HG02623 (cell line): ENCODE measurements at regions not wholly inside any gene's neighbourhood (a gene's known extent, or its start where the extent isn't known, plus 50 kb on each side); places are given as distances from the start of the nearest gene placed in this dataset.

Experiments used
- ATAC-seq: cut with Tn5 transposase; IDR thresholded peaks from one replicate; pipeline ENCODE4 v1.9.1; 2021; ENCODE audit warnings: moderate library complexity; ENCODE audit not compliant: unreplicated experiment

DNA sequence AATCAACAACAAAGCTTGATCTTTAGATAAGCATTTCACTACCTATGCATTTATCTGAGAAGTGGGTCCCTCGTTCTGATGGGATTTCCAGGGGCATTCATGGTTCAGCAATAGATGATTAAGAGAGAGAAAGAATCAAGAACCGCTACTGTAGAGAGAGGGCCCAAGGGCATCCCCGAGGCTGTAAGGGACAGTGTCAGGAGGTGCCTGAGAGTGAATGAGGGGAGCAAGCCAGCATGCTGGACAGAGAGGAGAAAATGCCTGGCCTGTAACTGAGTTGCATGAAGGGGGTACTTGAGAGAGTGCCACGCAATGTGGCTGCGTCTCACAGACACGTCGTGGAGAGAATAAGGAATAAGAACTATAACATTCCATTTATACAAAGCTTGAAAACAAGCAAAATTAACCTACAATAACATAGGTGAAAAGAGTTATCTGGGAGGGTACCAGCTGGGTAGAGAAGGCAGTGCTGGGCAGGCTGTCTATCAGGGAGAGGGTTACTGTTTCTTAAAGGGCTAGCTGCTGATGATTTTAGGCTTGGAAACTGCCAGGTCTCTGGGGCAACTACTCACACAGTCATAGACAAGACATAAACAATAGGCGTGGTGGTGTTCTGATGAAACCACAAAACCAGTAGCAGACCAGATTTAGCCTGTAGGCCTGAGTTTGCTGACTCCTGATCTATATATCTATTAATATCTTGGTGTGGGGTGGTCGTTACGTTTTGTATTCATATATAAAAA lies 374.6 kb upstream of the CFAP20DC start:
- no peak for ATAC-seq

DNA sequence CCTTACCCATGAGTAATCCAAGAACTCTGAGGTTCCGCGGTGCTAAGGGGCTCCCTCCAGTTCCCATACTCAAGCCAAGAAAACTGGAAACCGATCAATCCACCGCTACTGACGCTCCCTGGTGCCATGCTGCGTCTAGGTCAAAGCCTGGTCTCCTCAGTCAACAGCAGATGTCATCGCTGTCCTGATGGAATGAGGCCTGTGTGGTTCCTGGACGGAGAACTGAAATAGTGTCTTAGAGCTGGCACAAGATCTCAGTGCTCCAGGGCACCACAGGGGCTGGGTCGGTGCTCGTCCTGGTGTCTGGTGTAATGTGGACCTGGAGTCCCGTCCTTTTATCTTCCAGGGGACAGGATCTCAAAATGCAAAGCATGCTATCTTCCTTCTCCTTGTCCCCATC lies 373.9 kb upstream of the CFAP20DC start:
- no peak for ATAC-seq

DNA sequence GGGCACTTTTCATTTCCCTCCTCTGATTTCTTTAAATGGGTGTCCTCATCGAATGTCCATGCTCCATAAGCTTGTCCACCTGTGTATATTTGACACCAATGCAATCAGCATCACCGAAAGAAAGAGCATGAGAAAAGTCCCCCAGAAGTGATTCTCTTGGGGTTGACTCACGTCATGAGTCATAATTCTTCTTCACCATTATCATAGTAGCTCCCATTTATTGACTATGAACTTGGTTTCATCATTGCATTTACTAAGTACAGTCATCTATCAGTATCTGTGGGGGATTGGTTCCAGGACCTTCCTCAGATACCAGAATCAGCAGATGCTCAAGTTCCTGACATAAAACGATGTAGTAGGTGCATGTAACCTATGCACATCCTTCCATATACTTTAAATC lies 372.5 kb upstream of the CFAP20DC start:
- ATAC-seq: no peak

DNA sequence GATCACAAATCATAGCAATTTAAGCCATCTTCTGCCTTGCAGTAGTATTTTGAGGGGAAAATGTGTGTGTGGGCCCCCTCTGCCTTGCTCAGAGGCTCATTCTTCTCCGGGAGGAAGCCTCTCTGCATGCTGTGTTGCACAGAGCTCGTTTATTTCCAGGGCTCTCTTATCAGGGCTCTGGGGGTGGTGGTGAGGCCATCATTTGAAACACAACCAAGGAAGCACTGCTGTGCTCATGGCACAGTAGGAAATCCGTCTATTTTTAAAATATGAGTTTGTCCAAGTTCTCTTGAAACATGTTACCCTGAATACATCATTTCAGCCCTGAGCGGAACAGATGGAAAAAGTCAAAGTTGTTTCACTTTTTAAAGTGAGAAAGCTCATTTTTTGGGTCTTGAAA lies 369.0 kb upstream of the CFAP20DC start:
- ATAC-seq: no peak

DNA sequence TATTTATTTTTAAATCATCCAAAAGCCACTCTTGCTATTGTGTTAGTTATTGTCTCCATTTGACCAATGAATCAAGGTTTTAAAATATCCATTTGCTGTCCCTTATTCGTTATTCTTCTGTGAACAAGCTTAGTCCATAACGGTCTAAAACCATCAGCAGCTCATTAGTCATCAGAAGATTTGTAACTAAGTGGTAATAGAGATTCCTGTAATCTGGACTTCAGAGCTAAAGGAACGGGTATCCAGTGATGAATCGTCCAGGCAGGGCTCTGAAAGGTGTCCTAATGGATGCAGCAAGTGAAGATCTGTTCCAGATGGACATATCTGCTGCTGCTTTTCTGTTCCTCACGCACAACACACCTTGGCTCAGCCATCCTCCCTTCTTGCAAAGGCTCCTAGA lies 362.7 kb upstream of the CFAP20DC start:
- ATAC-seq: no peak

DNA sequence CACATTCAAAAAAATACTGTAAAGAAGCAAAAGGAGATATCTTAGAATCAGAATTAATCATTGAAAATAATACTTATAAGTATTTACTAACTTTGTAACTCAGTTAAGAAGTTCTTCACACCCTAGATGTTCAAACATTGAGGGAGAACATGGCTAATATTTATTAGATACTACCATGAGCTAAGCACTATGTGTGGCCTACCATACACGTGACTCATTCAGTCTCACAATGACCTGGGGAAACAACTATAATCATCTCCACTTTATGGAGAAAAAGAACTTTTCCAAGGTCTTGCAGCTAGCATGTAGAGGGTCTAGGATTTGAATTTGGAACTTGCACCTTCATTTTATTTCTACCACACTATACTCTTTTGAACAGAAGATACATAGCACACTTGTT lies 361.9 kb upstream of the CFAP20DC start:
- ATAC-seq: no peak

DNA sequence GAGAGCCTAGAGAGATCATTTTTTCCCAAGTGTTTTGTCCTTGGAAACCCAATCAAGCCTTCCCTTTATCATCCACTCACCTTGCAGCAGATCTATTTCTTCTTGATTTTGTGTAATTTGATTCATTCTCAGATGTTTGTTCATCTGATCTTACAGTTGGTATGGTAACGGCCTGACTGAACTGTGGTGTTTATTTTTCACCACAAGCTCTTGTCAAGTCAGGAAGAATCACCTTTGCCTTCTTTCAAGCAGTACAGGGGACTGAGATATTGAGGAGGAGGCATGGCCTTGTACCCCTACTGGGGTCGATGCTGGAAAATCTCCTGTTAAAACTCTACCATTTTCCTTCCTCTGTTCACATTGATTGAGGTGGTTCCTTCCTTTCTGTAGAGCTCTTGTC lies 361.4 kb upstream of the CFAP20DC start:
- ATAC-seq: no peak

DNA sequence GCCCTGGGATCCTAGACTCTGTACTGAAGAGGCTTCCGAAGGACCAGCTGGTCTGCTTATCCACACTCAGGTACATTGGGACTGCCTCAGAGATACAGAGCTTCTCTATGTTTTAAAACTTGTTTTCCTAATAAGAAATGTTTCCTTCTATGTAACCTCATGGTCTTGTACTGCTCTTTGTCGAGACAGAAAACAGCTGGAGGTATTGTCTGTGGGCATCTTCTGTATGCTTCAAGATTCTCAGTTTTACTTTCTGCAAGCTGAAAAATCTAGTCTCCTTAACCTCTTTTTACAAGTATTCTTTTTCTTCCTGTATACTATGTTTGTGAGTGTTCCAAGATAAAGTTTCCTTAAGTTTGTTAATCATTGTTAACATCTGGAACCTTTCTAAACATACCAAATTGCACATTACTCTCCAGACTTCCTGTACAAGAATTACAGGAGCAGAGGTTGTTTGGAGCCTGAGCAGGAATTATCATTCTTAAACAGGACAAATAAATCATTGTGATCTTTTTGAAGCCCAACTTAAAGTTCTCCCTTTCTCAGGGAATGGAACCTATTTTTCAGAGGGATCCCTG lies 358.3 kb upstream of the CFAP20DC start:
- peak; percentile 56 for ATAC-seq

DNA sequence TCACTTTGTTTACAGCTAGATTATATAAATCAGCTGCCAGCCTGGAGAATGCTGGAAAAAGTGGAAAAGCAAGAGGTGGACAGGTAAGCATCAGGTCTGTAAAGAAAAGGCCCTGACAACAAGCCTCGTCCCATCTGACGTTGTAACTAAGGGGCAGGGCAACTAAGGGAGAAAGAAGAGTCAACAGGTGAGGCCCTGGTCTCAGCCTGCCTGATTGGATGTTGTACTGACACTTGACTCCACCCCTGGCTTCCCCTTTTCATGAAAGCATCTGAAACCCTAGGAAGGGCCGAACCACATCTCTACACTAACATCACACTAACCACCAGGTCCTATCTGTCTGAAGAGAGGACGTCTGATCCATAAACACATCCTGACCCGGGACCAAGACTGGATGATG lies 357.6 kb upstream of the CFAP20DC start:
- no peak for ATAC-seq

DNA sequence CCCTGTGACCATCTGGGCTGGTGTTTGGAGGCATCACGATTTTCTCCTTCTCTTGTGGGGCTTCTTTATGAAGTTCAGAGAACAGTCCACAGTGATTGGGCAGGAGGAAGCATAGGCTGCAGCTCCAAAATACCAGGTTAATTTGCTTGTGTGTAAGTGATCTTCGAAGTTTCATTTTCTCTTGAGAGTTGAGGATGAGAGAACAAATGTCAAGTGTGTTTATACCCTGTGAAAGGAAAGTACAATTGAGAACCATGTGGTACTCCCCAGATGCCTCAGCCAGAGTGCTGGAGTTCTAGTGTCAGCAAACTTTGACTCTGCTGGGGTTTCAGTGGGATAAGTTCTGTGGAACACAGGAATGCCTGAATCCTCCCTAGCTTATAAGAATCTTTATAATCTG lies 357.1 kb upstream of the CFAP20DC start:
- peak; percentile 84 for ATAC-seq

DNA sequence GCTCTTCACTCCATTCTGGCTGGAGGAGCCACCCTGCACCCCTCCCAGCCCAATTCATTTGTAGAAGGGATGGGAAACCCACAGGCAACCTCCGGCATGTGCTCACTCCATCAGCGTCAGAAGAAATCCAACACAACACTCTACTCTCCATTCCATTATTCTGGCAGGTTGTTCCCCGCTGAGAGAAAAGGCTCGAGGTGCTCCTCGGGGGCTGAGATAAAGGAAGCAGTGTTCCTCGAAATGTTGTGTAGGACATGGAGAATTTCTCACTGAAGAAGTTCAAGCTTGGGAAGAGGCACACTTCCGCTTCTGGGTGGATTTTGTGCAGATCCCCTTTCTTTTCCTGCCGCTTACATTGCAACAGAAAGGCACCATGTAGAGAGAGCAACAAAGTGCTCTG lies 355.0 kb upstream of the CFAP20DC start:
- no peak for ATAC-seq

DNA sequence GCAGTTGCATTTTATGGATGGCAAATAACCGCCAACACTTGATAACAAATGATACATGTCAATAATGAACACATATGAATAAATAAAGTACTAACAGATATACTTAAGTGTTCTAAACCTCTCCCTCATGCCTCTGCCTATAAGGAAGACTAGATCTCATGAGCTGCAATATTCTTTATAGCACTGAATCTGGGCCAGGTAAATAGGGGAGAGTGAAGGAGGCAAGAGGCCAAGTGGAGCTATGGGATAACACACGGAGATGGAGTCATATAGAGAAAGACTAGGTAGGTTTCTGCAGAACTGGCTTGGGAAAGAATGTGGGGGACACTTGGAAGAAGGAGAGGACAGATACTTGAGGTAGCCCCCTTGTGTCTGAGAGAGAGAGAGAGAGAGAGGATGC lies 354.2 kb upstream of the CFAP20DC start:
- no peak for ATAC-seq

DNA sequence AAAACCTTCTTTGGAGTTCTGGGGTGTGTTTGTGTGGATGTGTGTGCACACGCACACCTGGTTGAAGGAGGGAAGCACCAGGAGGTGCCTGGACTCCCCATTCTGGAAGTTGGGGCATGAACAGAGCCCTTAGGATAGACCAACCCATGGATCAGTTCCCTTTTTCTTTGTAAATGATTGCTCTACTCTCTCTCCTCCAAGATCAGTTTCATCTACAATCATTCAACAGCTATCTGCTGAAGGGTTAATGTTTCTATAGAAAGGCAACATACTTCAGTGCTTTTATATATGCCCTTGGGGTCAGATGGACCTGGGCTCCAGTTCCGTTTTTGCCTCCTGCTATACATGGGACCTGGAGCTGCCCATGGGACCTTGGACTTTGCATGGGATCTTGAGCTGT lies 352.1 kb upstream of the CFAP20DC start:
- ATAC-seq: no peak

DNA sequence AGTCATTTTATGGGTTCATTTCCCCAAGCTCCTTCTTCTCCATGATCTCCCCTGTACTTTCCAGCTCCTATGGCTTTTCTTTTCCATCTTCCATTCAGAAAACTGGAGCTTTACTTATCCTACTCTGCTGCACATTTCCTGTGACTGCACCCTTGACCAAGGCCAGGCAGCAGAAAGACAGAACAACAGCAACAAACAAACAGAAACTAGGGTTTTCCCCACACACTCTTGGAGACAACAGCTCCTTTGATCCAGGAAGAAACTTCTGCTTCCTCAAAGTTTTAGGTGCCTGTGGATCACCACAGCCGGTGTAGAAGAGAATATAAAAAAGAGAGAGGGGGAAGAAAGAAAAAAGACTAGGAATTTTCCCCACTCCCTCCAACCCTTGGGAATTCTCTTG lies 342.3 kb upstream of the CFAP20DC start:
- ATAC-seq: no peak

DNA sequence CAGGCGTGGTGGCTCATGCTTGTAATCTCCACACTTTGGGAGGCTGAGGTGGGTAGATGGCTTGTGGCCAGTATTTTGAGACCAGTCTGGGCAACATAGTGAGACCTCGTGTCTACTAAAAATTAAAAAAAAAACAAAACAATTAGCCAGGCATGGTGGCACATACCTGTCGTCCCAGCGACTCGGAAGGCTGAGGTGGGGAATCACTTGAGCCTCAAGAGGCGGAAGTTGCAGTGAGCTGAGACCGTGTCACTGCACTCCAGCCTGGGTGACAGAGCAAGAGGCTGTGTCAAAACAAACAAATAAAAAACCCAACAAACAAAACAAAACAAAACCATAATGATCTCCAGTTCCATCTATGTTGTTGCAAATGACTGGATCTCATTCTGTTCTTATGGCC lies 341.3 kb upstream of the CFAP20DC start:
- no peak for ATAC-seq

DNA sequence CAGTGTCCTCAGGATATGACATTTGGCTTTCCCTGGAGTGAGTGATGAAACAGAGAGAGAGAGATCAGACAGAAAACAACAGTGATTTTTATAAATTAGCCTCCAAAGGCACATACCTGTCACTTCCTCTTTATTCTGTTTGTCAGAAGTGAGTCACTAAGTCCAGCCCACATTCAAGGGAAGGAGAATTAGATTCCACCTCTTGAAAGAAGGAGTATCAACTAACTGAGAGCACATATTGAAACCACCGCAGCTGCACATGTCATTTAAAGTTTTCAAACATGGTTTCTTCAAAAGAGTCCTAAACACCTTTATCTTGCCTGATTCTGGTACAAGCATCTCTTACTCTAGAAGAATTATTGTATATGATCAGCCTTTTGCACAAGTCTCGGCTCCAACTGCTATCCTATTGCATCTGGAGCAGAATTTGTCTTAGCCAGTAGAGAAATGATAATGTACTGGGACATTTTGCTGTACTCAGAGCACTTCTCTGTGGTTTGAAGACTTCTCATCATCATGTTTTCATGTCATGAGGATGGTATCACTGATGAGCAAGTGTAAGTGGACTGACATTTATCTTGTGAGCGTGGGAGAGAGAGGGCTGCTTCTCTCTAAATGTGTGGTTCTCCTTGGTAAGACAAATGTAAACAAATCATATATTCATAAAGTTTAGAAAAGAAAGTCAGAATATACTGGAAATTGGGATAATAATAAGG lies 338.9 kb upstream of the CFAP20DC start:
- peak; percentile 30 for ATAC-seq

DNA sequence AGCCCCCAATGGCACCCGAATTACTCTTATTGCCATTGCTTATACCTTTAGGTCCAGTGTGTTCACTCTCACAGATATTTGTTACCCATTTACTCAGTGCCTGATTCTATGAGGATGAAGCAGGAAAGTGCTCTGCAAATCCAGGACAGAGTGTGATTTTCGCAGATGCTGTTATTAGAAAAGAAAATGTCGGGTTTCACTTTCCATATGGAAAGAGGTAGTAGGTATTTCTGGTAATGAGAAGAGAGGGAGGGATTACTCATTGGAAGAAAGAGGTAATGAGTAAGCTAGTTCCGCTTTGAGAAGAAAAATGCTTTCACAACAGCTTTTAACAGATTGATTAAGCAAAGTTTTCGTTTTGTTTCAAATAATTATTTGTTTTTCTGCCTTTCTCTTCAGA lies 336.3 kb upstream of the CFAP20DC start:
- peak; percentile 74 for ATAC-seq

DNA sequence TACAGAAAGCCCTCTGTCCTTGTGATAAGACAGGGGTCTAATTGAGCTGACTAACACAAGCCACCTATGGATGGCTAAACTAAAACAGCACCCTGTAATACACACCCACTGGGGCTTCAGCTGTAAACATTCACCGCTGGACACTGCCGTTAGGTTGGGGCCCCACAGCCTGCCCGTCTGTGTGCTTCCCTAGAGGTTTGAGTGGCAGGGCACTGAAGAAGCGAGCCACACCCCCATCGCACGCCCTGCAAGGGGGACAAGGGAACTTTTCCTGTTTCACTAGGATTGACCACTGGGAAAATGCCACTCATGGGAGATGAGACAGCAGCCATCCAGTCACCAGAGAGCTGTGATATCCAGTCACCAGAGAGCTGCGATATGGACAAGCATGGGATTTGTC lies 335.7 kb upstream of the CFAP20DC start:
- no peak for ATAC-seq

DNA sequence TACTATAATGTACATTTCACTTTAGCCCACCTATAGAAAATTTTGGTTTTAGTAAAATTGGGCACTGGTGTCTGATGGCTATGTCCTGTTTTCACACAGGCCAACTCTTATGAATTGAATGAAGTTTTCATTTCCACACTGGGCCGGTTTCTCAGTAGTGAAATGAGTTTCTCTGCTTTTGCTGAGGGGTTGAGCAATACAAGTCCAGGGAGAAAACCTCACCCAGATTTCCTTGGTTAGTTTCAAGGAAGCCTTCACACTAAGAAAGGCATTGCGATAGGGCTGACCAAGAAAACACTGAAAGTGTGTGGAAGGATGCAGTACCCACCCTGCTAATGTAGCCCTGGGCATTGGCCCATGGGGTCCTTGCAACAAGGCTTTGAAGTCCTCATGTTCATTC lies 331.5 kb upstream of the CFAP20DC start:
- ATAC-seq: peak; percentile 62

DNA sequence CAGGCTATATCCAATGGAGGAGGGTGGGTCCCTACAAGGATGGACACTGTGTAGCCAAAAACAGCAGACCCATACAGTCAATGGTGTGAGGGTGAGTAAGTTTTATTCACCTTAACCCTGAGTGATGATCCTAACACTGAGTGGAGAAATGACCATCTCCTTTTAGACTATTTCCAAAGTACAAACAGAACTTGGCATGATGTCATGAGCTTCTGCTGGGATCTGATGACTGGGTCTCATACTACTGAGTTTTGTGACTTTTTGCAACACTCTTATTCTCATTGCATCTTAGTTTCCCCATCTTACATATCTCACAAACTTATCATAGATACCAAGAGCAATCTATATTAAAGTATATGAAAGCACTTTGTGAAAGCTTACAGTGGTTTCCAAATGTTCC lies 330.3 kb upstream of the CFAP20DC start:
- ATAC-seq: no peak

DNA sequence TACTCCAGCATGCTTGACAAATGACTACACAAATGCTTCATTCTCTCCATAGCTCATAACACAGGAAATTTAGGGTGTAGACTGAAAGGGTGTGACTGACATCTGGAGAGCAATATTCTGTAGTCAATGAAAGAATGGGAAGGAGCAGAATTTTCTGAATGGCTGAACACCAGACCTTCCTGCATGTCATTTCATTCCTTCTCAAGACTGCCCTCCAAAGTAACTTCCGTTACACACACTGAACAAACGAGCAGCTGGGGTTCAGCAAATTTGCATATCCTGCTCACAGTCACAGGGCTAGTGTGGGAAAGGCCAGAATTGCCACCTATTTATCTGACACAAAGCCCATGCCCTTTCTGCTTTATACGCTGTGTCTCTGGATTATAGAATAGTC lies 325.0 kb upstream of the CFAP20DC start:
- peak; percentile 99 for ATAC-seq

DNA sequence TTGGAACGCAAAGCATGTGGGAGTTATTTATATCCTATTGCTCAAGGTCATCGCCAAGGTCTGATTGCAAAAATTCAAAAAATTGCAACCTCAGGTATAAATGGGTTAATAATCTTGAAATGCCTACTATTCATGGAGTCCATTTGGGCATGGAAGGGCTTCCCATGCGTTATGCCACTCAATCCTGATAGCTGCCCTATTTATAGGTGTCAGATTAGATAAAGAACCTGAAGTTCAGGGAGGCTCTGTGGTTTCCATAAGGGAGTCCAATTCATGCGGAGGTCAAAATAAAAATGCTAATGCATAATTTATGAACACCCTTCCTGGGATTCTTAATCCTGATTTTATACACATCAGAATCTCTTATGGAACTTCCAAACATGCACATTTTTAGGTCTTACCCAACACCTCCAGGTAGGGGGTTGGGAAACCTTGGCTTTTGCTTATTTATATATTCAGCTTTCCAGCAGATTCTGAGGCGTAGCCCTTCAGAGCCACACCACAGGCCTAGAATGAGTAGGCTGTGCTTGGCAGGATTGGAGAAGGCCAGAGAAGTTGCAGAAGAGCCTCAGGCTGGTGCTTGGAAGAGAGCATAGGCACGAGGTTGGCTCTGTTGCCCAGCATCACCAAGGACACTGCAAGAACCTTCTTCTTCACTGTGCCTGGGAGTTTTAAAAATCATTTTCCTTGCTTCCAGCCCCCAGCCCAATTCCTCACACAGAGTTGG lies 324.4 kb upstream of the CFAP20DC start:
- ATAC-seq: peak; percentile 9
